WTC11 (cell line): ENCODE measurements at regions not wholly inside any gene's neighbourhood (a gene's known extent, or its start where the extent isn't known, plus 50 kb on each side); places are given as distances from the start of the nearest gene placed in this dataset.

ENCODE experiments used
- ATAC-seq: fragments of 200-7000 bp; cut with Tn5 transposase; 2 replicates; pipeline ENCODE4 v1.10.0; 2021; ENCODE audit warnings: mild to moderate bottlenecking, moderate library complexity
- CTCF ChIA-PET: fragments of 300-600 bp; sonication (Branson Sonifier 250); formaldehyde crosslinking; loops from one replicate; lab custom pipeline; 2021; ENCODE audit warnings: antibody characterized with exemption; lab: Charles Lee
- POLR2A ChIA-PET: fragments of 350-600 bp; sonication (Branson Sonifier 250); formaldehyde crosslinking; loops from one replicate; lab custom pipeline; 2021; ENCODE audit warnings: antibody characterized with exemption; lab: Charles Lee
- DNase-seq: peaks from one replicate; pipeline ENCODE4 v3.0.0; 2021; ENCODE audit warnings: low spot score
- H3K27ac Mint-ChIP-seq: 2 replicates; pipeline ENCODE4 v1.8.0; 2021; ENCODE audit warnings: mixed read lengths
- H3K27me3 Mint-ChIP-seq: 2 replicates; pipeline ENCODE4 v1.8.0; 2021; ENCODE audit warnings: low read depth, mild to moderate bottlenecking, moderate library complexity, mixed read lengths
- H3K36me3 Mint-ChIP-seq: 2 replicates; pipeline ENCODE4 v1.8.0; 2021; ENCODE audit warnings: mixed read lengths
- H3K4me1 Mint-ChIP-seq: 2 replicates; pipeline ENCODE4 v1.8.0; 2022; ENCODE audit warnings: mixed read lengths
- H3K4me3 Mint-ChIP-seq: 2 replicates; pipeline ENCODE4 v1.8.0; 2021; ENCODE audit warnings: mild to moderate bottlenecking, moderate library complexity, mixed read lengths
- H3K9me3 Mint-ChIP-seq: 2 replicates; pipeline ENCODE4 v1.8.0; 2021; ENCODE audit warnings: mixed read lengths
- ATF1 ChIP-seq: sonication (generic); formaldehyde crosslinking; IDR thresholded peaks from 2 replicates; pipeline ENCODE4 v1.8.1; 2023; ENCODE audit warnings: mild to moderate bottlenecking, moderate library complexity, missing genetic modification reagents
- CREB1 ChIP-seq: sonication (generic); formaldehyde crosslinking; IDR thresholded peaks from 2 replicates; pipeline ENCODE4 v1.8.0; 2023; ENCODE audit warnings: mild to moderate bottlenecking, missing genetic modification reagents
- CREM ChIP-seq: sonication (generic); formaldehyde crosslinking; IDR thresholded peaks from 2 replicates; pipeline ENCODE4 v1.8.1; 2022; ENCODE audit warnings: mild to moderate bottlenecking, missing genetic modification reagents, moderate library complexity
- E2F4 ChIP-seq: sonication (generic); formaldehyde crosslinking; IDR thresholded peaks from 2 replicates; pipeline ENCODE4 v1.8.1; 2022; ENCODE audit warnings: low read depth, mild to moderate bottlenecking, moderate library complexity, missing genetic modification reagents, borderline replicate concordance
- ETV6 ChIP-seq: sonication (generic); formaldehyde crosslinking; IDR thresholded peaks from 2 replicates; pipeline ENCODE4 v1.8.1; 2022; ENCODE audit warnings: mild to moderate bottlenecking, missing genetic modification reagents
- FOXJ3 ChIP-seq: sonication (generic); formaldehyde crosslinking; IDR thresholded peaks from 2 replicates; pipeline ENCODE4 v1.9.0; 2021; ENCODE audit warnings: missing genetic modification reagents, mild to moderate bottlenecking, borderline replicate concordance
- FOXP4 ChIP-seq: sonication (generic); formaldehyde crosslinking; IDR thresholded peaks from 2 replicates; pipeline ENCODE4 v1.8.0; 2022; ENCODE audit warnings: mild to moderate bottlenecking, missing genetic modification reagents
- GABPB1 ChIP-seq: sonication (generic); formaldehyde crosslinking; IDR thresholded peaks from 2 replicates; pipeline ENCODE4 v1.8.1; 2023; ENCODE audit warnings: mild to moderate bottlenecking, missing genetic modification reagents
- GRHL2 ChIP-seq: fragments of 250-450 bp; sonication (Bioruptor Pico); IDR thresholded peaks from 2 replicates; pipeline ENCODE4 v1.8.0; 2022; ENCODE audit warnings: mild to moderate bottlenecking, moderate library complexity; ENCODE audit not compliant: insufficient replicate concordance, severe bottlenecking
- IRF2 ChIP-seq: sonication (generic); formaldehyde crosslinking; IDR thresholded peaks from 2 replicates; pipeline ENCODE4 v1.8.0; 2022; ENCODE audit warnings: low read depth, missing genetic modification reagents, borderline replicate concordance
- NR3C1 ChIP-seq: sonication (generic); formaldehyde crosslinking; conservative IDR thresholded peaks from 2 replicates; pipeline ENCODE4 v1.8.1; 2023; ENCODE audit warnings: low read depth, mild to moderate bottlenecking, missing genetic modification reagents
- PREB ChIP-seq: sonication (generic); formaldehyde crosslinking; IDR thresholded peaks from 2 replicates; pipeline ENCODE4 v1.8.1; 2022; ENCODE audit warnings: mild to moderate bottlenecking, missing genetic modification reagents, moderate library complexity, borderline replicate concordance
- SMAD3 ChIP-seq: sonication (generic); formaldehyde crosslinking; IDR thresholded peaks from 2 replicates; pipeline ENCODE4 v1.8.0; 2022; ENCODE audit warnings: missing genetic modification reagents, mild to moderate bottlenecking, borderline replicate concordance
- SOX15 ChIP-seq: fragments of 250-450 bp; sonication (Bioruptor Pico); IDR thresholded peaks from 2 replicates; pipeline ENCODE4 v1.9.0; 2021; ENCODE audit warnings: mild to moderate bottlenecking
- TEAD1 ChIP-seq: sonication (generic); formaldehyde crosslinking; IDR thresholded peaks from 2 replicates; pipeline ENCODE4 v1.8.0; 2022; ENCODE audit warnings: mild to moderate bottlenecking, missing genetic modification reagents
- TP53 ChIP-seq: sonication (generic); formaldehyde crosslinking; IDR thresholded peaks from 2 replicates; pipeline ENCODE4 v1.8.1; 2023; ENCODE audit warnings: mild to moderate bottlenecking, missing genetic modification reagents
- ZBTB21 ChIP-seq: sonication (generic); formaldehyde crosslinking; IDR thresholded peaks from 2 replicates; pipeline ENCODE4 v1.8.1; 2023; ENCODE audit warnings: mild to moderate bottlenecking, missing genetic modification reagents, borderline replicate concordance
- ZNF219 ChIP-seq: sonication (generic); formaldehyde crosslinking; IDR thresholded peaks from 2 replicates; pipeline ENCODE4 v1.8.0; 2023; ENCODE audit warnings: missing genetic modification reagents, mild to moderate bottlenecking, borderline replicate concordance
- ZNF281 ChIP-seq: sonication (generic); formaldehyde crosslinking; IDR thresholded peaks from 2 replicates; pipeline ENCODE4 v1.8.0; 2023; ENCODE audit warnings: mild to moderate bottlenecking, missing genetic modification reagents
- TF ChIP-seq, protein P1 (sequence below): sonication (generic); formaldehyde crosslinking; IDR thresholded peaks from 2 replicates; pipeline ENCODE4 v1.8.1; 2023; ENCODE audit warnings: mild to moderate bottlenecking, moderate library complexity, missing genetic modification reagents
- TF ChIP-seq, protein P2 (sequence below): sonication (generic); formaldehyde crosslinking; IDR thresholded peaks from 2 replicates; pipeline ENCODE4 v1.8.1; 2023; ENCODE audit warnings: mild to moderate bottlenecking, missing genetic modification reagents
- TF ChIP-seq, protein P3 (sequence below): sonication (generic); formaldehyde crosslinking; IDR thresholded peaks from 2 replicates; pipeline ENCODE4 v1.8.1; 2022; ENCODE audit warnings: mild to moderate bottlenecking, moderate library complexity, missing genetic modification reagents

GRCh38 chrX:112380541-112381278 lies 298.1 kb upstream of the TRPC5 start (continued):
- no peak for TF ChIP-seq PREB
- TF ChIP-seq FOXJ3: no peak
- TF ChIP-seq, all 79 proteins: peak for 0

DNA sequence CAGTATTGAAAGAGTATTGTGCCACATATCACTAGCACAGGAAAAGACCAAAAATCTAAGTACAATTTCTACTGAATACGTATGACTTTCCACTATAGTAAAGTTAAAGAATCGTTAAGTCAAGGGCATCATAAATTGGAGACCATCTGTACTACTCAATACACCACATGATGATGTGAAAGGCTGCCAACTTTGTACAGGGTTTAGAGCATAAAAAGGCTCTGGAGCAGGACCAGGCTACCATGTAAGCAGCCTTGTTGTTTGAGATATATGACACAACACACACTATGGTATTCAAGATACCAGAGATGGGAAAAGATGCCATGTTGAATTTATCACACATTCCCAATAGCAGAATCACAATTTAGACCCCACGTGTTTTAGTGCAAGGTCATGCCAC lies 294.9 kb upstream of the TRPC5 start:
- peaks cover 5% of the 10 kb centered on the region; the same call in 1 of the 2 replicates for H3K4me1 Mint-ChIP-seq
- DNase-seq: no peak
- H3K27me3 Mint-ChIP-seq: no peaks in the 10 kb centered on the region
- no peaks in the 10 kb centered on the region for H3K9me3 Mint-ChIP-seq
- H3K4me3 Mint-ChIP-seq: no peak overlapping the region
- POLR2A ChIA-PET: no interaction called here
- TF ChIP-seq ZNF281 (CRISPR knock-in tag) (no peak), NR3C1 (CRISPR knock-in tag) (no peak), SMAD3 (no peak), FOXP4 (CRISPR knock-in tag) (no peak), TEAD1 (CRISPR knock-in tag) (no peak), TP53 (no peak), CREM (CRISPR knock-in tag) (no peak), GRHL2 (no peak), ETV6 (CRISPR knock-in tag) (no peak), IRF2 (CRISPR knock-in tag) (no peak), ZBTB21 (CRISPR knock-in tag) (no peak)
- TF ChIP-seq, protein P1, sequence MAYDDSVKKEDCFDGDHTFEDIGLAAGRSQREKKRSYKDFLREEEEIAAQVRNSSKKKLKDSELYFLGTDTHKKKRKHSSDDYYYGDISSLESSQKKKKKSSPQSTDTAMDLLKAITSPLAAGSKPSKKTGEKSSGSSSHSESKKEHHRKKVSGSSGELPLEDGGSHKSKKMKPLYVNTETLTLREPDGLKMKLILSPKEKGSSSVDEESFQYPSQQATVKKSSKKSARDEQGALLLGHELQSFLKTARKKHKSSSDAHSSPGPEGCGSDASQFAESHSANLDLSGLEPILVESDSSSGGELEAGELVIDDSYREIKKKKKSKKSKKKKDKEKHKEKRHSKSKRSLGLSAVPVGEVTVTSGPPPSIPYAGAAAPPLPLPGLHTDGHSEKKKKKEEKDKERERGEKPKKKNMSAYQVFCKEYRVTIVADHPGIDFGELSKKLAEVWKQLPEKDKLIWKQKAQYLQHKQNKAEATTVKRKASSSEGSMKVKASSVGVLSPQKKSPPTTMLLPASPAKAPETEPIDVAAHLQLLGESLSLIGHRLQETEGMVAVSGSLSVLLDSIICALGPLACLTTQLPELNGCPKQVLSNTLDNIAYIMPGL (CRISPR knock-in tag): no peak
- TF ChIP-seq, all 79 proteins: peak for 0
- CTCF ChIA-PET: no interaction called here
- no peak for ATAC-seq
- no peak overlapping the region for H3K27ac Mint-ChIP-seq
- no peaks in the 10 kb centered on the region for H3K36me3 Mint-ChIP-seq

GRCh38 chrX:112368371-112368770 lies 285.8 kb upstream of the TRPC5 start:
- H3K4me3 Mint-ChIP-seq: no peak overlapping the region
- TF ChIP-seq CREB1 (CRISPR knock-in tag): no peak
- TF ChIP-seq ATF1 (CRISPR knock-in tag): no peak
- TF ChIP-seq E2F4: no peak
- TF ChIP-seq, protein P2, sequence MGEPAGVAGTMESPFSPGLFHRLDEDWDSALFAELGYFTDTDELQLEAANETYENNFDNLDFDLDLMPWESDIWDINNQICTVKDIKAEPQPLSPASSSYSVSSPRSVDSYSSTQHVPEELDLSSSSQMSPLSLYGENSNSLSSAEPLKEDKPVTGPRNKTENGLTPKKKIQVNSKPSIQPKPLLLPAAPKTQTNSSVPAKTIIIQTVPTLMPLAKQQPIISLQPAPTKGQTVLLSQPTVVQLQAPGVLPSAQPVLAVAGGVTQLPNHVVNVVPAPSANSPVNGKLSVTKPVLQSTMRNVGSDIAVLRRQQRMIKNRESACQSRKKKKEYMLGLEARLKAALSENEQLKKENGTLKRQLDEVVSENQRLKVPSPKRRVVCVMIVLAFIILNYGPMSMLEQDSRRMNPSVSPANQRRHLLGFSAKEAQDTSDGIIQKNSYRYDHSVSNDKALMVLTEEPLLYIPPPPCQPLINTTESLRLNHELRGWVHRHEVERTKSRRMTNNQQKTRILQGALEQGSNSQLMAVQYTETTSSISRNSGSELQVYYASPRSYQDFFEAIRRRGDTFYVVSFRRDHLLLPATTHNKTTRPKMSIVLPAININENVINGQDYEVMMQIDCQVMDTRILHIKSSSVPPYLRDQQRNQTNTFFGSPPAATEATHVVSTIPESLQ (CRISPR knock-in tag): no peak
- TF ChIP-seq, protein P3, sequence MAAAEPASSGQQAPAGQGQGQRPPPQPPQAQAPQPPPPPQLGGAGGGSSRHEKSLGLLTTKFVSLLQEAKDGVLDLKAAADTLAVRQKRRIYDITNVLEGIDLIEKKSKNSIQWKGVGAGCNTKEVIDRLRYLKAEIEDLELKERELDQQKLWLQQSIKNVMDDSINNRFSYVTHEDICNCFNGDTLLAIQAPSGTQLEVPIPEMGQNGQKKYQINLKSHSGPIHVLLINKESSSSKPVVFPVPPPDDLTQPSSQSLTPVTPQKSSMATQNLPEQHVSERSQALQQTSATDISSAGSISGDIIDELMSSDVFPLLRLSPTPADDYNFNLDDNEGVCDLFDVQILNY (CRISPR knock-in tag): no peak
- TF ChIP-seq ZNF219 (CRISPR knock-in tag): no peak
- TF ChIP-seq GABPB1 (CRISPR knock-in tag): no peak
- no peak for TF ChIP-seq SOX15 (CRISPR knock-in tag)

More at GRCh38 chrX:112368371-112368770, 285.8 kb upstream of the TRPC5 start:
- ChIA-PET CTCF (no interaction called here), POLR2A (no interaction called here)
- H3K4me1 Mint-ChIP-seq: peaks cover 20% of the 10 kb centered on the region
- H3K27ac Mint-ChIP-seq: no peak overlapping the region
- peak; percentile 67 for ATAC-seq
- no peaks in the 10 kb centered on the region for H3K27me3 Mint-ChIP-seq
- H3K9me3 Mint-ChIP-seq: no peaks in the 10 kb centered on the region
- DNase-seq: peak; percentile 11
- no peaks in the 10 kb centered on the region for H3K36me3 Mint-ChIP-seq
